ENCODE measurements at regions not wholly inside any gene's neighbourhood (a gene's known extent, or its start where the extent isn't known, plus 50 kb on each side); places are given as distances from the start of the nearest gene placed in this dataset.

- in situ Hi-C loops (cut with HindIII; ENCODE audit: low sequenced_read_pairs) = no loop called here
- no peak for DNase-seq (ENCODE audit: low read depth, low spot score)
- H3K4me3 ChIP-seq (ENCODE audit: low read depth, low read length) = no peak overlapping the region
- TF ChIP-seq CTCF (IDR thresholded peaks at IDR 0.05; ENCODE audit: low read depth, low read length) = no peak
Measured at GRCh38 chr20:57946559-57947315, 236.9 kb upstream of the PMEPA1 start.

GRCh38 chr20:57944988-57945387 is 235.2 kb upstream of the PMEPA1 start:
- H3K4me3 ChIP-seq (ENCODE audit: low read depth, low read length) = no peak overlapping the region
- no peak for TF ChIP-seq CTCF (IDR thresholded peaks at IDR 0.05; ENCODE audit: low read depth, low read length)
- in situ Hi-C loops (cut with HindIII; ENCODE audit: low sequenced_read_pairs) = no loop called here
- no peak for DNase-seq (ENCODE audit: low read depth, low spot score)

GRCh38 chr20:57943950-57944349 is 234.1 kb upstream of the PMEPA1 start:
- no peak overlapping the region for H3K4me3 ChIP-seq (ENCODE audit: low read depth, low read length)
- no peak for TF ChIP-seq CTCF (IDR thresholded peaks at IDR 0.05; ENCODE audit: low read depth, low read length)
- in situ Hi-C loops (cut with HindIII; ENCODE audit: low sequenced_read_pairs) = no loop called here
- DNase-seq (ENCODE audit: low read depth, low spot score) = no peak

GRCh38 chr20:57943291-57943690 is 233.5 kb upstream of the PMEPA1 start:
- DNase-seq (ENCODE audit: low read depth, low spot score) = no peak
- no peak for TF ChIP-seq CTCF (IDR thresholded peaks at IDR 0.05; ENCODE audit: low read depth, low read length)
- in situ Hi-C loops (cut with HindIII; ENCODE audit: low sequenced_read_pairs) = no loop called here
- H3K4me3 ChIP-seq (ENCODE audit: low read depth, low read length) = no peak overlapping the region

GRCh38 chr20:57941604-57942381 is 232.0 kb upstream of the PMEPA1 start:
- H3K4me3 ChIP-seq (ENCODE audit: low read depth, low read length) = no peak overlapping the region
- TF ChIP-seq CTCF (IDR thresholded peaks at IDR 0.05; ENCODE audit: low read depth, low read length) = no peak
- DNase-seq (ENCODE audit: low read depth, low spot score) = no peak
- in situ Hi-C loops (cut with HindIII; ENCODE audit: low sequenced_read_pairs) = no loop called here

GRCh38 chr20:57940868-57941522 is 231.2 kb upstream of the PMEPA1 start:
- DNase-seq (ENCODE audit: low read depth, low spot score) = no peak
- in situ Hi-C loops (cut with HindIII; ENCODE audit: low sequenced_read_pairs) = no loop called here
- H3K4me3 ChIP-seq (ENCODE audit: low read depth, low read length) = no peak overlapping the region
- no peak for TF ChIP-seq CTCF (IDR thresholded peaks at IDR 0.05; ENCODE audit: low read depth, low read length)
